Right lobe of liver (tissue), 4 donors: ENCODE measurements at regions not wholly inside any gene's neighbourhood (a gene's known extent, or its start where the extent isn't known, plus 50 kb on each side); places are given as distances from the start of the nearest gene placed in this dataset.

Experiments used
- POLR2A ChIP-seq: fragments of 450-650 bp; IDR thresholded peaks from one replicate; pipeline ENCODE4 v1.6.1; 2017; ENCODE audit warnings: antibody characterized with exemption, mild to moderate bottlenecking
- TF ChIP-seq, protein P1 (sequence below), 4 donors: fragments of 200-600 bp in 3 of 4; fragments of 450-650 bp in 1 of 4; IDR thresholded peaks; one replicate each; pipeline versions ENCODE4 v1.5.1 to v1.8.0; 2016 to 2022; ENCODE audit warnings: antibody characterized with exemption in 4 of 4, mild to moderate bottlenecking in 2 of 4
- donor health status: DM: no; HTN: no; CAD: no.
- donor health status: DM: no; HTN: no; CAD: no.
- donor health status: DM: no; HTN: yes; CAD: no.

DNA sequence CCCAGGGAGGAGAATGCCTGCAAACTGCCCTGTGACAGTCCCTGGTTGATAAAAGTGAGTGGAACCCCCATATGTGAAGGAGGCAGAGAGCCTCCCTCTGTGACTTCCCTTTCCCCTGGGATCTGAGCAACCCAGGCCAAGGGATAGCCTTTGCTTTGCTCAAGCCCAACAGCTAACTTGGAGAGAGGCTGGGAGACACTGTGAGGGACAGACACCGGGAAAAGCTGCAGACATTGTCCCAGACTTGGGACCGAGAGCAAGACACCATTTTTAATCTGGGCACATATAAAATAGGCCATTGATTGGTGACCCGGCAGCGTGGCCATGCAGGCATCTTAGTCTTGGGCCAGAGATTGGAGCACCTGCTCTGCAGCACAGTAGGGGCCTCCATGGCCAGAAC lies 96.1 kb upstream of the SALL3 start:
- TF ChIP-seq, protein P1, sequence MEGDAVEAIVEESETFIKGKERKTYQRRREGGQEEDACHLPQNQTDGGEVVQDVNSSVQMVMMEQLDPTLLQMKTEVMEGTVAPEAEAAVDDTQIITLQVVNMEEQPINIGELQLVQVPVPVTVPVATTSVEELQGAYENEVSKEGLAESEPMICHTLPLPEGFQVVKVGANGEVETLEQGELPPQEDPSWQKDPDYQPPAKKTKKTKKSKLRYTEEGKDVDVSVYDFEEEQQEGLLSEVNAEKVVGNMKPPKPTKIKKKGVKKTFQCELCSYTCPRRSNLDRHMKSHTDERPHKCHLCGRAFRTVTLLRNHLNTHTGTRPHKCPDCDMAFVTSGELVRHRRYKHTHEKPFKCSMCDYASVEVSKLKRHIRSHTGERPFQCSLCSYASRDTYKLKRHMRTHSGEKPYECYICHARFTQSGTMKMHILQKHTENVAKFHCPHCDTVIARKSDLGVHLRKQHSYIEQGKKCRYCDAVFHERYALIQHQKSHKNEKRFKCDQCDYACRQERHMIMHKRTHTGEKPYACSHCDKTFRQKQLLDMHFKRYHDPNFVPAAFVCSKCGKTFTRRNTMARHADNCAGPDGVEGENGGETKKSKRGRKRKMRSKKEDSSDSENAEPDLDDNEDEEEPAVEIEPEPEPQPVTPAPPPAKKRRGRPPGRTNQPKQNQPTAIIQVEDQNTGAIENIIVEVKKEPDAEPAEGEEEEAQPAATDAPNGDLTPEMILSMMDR (IDR thresholded peaks at IDR 0.05): no peak
- no peak for TF ChIP-seq POLR2A
